ENCODE measurements at regions not wholly inside any gene's neighbourhood (a gene's known extent, or its start where the extent isn't known, plus 50 kb on each side); places are given as distances from the start of the nearest gene placed in this dataset.
"Not testable (repeated sequence)": the region's sequence is repeated elsewhere in the genome, so short reads cannot be mapped to it uniquely, and the experiment has no call there.

- H3K4me1 ChIP-seq, H3K27ac ChIP-seq, H3K27me3 ChIP-seq, H3K4me3 ChIP-seq, H3K36me3 ChIP-seq, H3K9me3 ChIP-seq, ATAC-seq: not testable (repeated sequence)
- WGBS, 2 donors (ENCODE audit: low coverage in 1 of 2): no CpG with 5 or more reads among the region's 10 CpGs
Observed at GRCh38 chr2:87660164-87660563, 87.7 kb upstream of the PLGLB2 start.

- ATAC-seq, H3K27ac ChIP-seq: not testable (repeated sequence)
- 76 to 91% methylated on average over 5 to 6 of the region's 10 CpGs for WGBS, 2 donors (ENCODE audit: low coverage in 1 of 2)
Observed at GRCh38 chr2:87662316-87663290, 85.3 kb upstream of the PLGLB2 start.

GRCh38 chr2:87663347-87663746 is 84.5 kb upstream of the PLGLB2 start:
- not testable (repeated sequence) for ATAC-seq, H3K4me1 ChIP-seq, H3K9me3 ChIP-seq, H3K4me3 ChIP-seq, H3K36me3 ChIP-seq, H3K27me3 ChIP-seq, H3K27ac ChIP-seq

More at GRCh38 chr2:87662316-87663290, 85.3 kb upstream of the PLGLB2 start:
- not testable (repeated sequence) for H3K9me3 ChIP-seq, H3K36me3 ChIP-seq, H3K27me3 ChIP-seq, H3K4me3 ChIP-seq, H3K4me1 ChIP-seq

GRCh38 chr2:87667027-87667426 is 80.9 kb upstream of the PLGLB2 start:
- not testable (repeated sequence) for ATAC-seq, H3K27ac ChIP-seq, H3K4me1 ChIP-seq, H3K4me3 ChIP-seq, H3K9me3 ChIP-seq, H3K27me3 ChIP-seq, H3K36me3 ChIP-seq

- H3K27me3 ChIP-seq, H3K9me3 ChIP-seq, H3K4me1 ChIP-seq, H3K4me3 ChIP-seq, ATAC-seq, H3K36me3 ChIP-seq, H3K27ac ChIP-seq: not testable (repeated sequence)
- WGBS, 2 donors (ENCODE audit: low coverage in 1 of 2): no CpG with 5 or more reads among the region's 5 CpGs
Observed at GRCh38 chr2:87668361-87668760, 79.5 kb upstream of the PLGLB2 start.

GRCh38 chr2:87669633-87670231 is 78.2 kb upstream of the PLGLB2 start:
- not testable (repeated sequence) for H3K4me3 ChIP-seq, ATAC-seq, H3K36me3 ChIP-seq, H3K27me3 ChIP-seq, H3K4me1 ChIP-seq, H3K27ac ChIP-seq, H3K9me3 ChIP-seq
- no CpG with 5 or more reads among the region's 8 CpGs for WGBS, 2 donors (ENCODE audit: low coverage in 1 of 2)

- H3K9me3 ChIP-seq, H3K4me1 ChIP-seq, ATAC-seq, H3K4me3 ChIP-seq, H3K27me3 ChIP-seq, H3K27ac ChIP-seq, H3K36me3 ChIP-seq: not testable (repeated sequence)
- WGBS, 2 donors (ENCODE audit: low coverage in 1 of 2): no CpG with 5 or more reads among the region's 4 CpGs
Observed at GRCh38 chr2:87672404-87672803, 75.5 kb upstream of the PLGLB2 start.

GRCh38 chr2:87674729-87675128 is 73.2 kb upstream of the PLGLB2 start:
- H3K9me3 ChIP-seq, H3K4me3 ChIP-seq, H3K27ac ChIP-seq, H3K27me3 ChIP-seq, ATAC-seq, H3K4me1 ChIP-seq, H3K36me3 ChIP-seq: not testable (repeated sequence)
- WGBS, 2 donors (ENCODE audit: low coverage in 1 of 2): no CpG with 5 or more reads among the region's 2 CpGs

- H3K4me1 ChIP-seq, H3K27me3 ChIP-seq, H3K27ac ChIP-seq, ATAC-seq, H3K4me3 ChIP-seq, H3K9me3 ChIP-seq, H3K36me3 ChIP-seq: not testable (repeated sequence)
- WGBS, 2 donors (ENCODE audit: low coverage in 1 of 2): no CpG with 5 or more reads among the region's 7 CpGs
Observed at GRCh38 chr2:87675487-87675886, 72.4 kb upstream of the PLGLB2 start.

- H3K36me3 ChIP-seq, H3K4me3 ChIP-seq, H3K4me1 ChIP-seq, H3K27ac ChIP-seq, ATAC-seq, H3K9me3 ChIP-seq, H3K27me3 ChIP-seq: not testable (repeated sequence)
- WGBS, 2 donors (ENCODE audit: low coverage in 1 of 2): no CpG with 5 or more reads among the region's 5 CpGs
Observed at GRCh38 chr2:87677421-87677923, 70.4 kb upstream of the PLGLB2 start.

GRCh38 chr2:87678742-87679173 is 69.1 kb upstream of the PLGLB2 start:
- not testable (repeated sequence) for H3K36me3 ChIP-seq, ATAC-seq, H3K27ac ChIP-seq, H3K4me3 ChIP-seq, H3K9me3 ChIP-seq, H3K4me1 ChIP-seq, H3K27me3 ChIP-seq
- no CpG with 5 or more reads among the region's 6 CpGs for WGBS, 2 donors (ENCODE audit: low coverage in 1 of 2)

- H3K4me1 ChIP-seq, H3K9me3 ChIP-seq, H3K4me3 ChIP-seq, H3K27ac ChIP-seq, ATAC-seq, H3K27me3 ChIP-seq, H3K36me3 ChIP-seq: not testable (repeated sequence)
- no CpG with 5 or more reads among the region's 4 CpGs for WGBS, 2 donors (ENCODE audit: low coverage in 1 of 2)
Observed at GRCh38 chr2:87679950-87680349, 67.9 kb upstream of the PLGLB2 start.

- no CpG with 5 or more reads among the region's 1 CpG for WGBS, 2 donors (ENCODE audit: low coverage in 1 of 2)
Observed at GRCh38 chr2:87680691-87681090, 67.2 kb upstream of the PLGLB2 start.

More at GRCh38 chr2:87680691-87681090, 67.2 kb upstream of the PLGLB2 start:
- H3K27me3 ChIP-seq, ATAC-seq, H3K36me3 ChIP-seq, H3K27ac ChIP-seq, H3K4me1 ChIP-seq, H3K4me3 ChIP-seq, H3K9me3 ChIP-seq: not testable (repeated sequence)
